ENCODE measurements at regions not wholly inside any gene's neighbourhood (a gene's known extent, or its start where the extent isn't known, plus 50 kb on each side); places are given as distances from the start of the nearest gene placed in this dataset.

DNA sequence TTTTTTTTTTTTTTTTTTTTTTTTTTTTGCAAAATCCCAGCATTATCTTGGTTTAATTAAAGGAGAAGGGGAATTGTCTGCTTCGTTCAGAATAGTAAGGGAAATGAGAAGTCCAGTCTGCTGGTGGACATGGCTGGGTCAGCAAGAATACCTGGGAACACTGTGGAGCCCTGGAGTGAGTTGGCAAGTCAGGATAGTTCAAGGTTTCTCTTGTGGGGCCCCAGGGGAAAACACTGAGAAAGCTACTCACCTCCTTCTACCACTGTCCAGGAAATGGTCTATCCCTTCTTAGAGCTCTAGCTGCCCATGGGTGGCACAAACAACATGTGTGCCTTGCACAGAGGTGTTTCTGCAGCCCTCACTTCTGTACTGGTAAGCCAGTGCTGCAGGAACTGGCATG lies 169.1 kb upstream of the SIX2 start:
- Histone ChIP-seq H3K4me3 (ENCODE audit: low read depth, low read length) (no peak overlapping the region), H3K36me3 (ENCODE audit: control insufficient read depth in 2 of 2, insufficient read depth in 1 of 2, low read length in 2 of 2) (no peaks in the 10 kb centered on the region), H3K4me1 (ENCODE audit: control insufficient read depth, insufficient read depth, low read length) (peaks cover 3% of the 10 kb centered on the region; the same call in 1 of the 2 replicates), H3K27ac (ENCODE audit: extremely low read depth, low read depth, low read length) (no peak overlapping the region), H3K9me3 (ENCODE audit: control insufficient read depth, insufficient read depth, low read depth, low read length) (no peaks in the 10 kb centered on the region)
- TF ChIP-seq ZNF354C (tag by site-specific recombination; IDR thresholded peaks at IDR 0.05; ENCODE audit: borderline replicate concordance, low read depth), result no peak
- no peak for TF ChIP-seq ZNF548 (tag by site-specific recombination; IDR thresholded peaks at IDR 0.05)
- TF ChIP-seq, protein P1, sequence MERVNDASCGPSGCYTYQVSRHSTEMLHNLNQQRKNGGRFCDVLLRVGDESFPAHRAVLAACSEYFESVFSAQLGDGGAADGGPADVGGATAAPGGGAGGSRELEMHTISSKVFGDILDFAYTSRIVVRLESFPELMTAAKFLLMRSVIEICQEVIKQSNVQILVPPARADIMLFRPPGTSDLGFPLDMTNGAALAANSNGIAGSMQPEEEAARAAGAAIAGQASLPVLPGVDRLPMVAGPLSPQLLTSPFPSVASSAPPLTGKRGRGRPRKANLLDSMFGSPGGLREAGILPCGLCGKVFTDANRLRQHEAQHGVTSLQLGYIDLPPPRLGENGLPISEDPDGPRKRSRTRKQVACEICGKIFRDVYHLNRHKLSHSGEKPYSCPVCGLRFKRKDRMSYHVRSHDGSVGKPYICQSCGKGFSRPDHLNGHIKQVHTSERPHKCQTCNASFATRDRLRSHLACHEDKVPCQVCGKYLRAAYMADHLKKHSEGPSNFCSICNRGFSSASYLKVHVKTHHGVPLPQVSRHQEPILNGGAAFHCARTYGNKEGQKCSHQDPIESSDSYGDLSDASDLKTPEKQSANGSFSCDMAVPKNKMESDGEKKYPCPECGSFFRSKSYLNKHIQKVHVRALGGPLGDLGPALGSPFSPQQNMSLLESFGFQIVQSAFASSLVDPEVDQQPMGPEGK (tag by site-specific recombination; IDR thresholded peaks at IDR 0.05), result no peak
- CTCF ChIA-PET, result interaction anchor here (0.7 kb wide), 1 partner anchor 719 kb away, joined by 3 read pairs; no protein-coding TSS in a partner anchor
- POLR2A ChIA-PET, result no interaction called here

DNA sequence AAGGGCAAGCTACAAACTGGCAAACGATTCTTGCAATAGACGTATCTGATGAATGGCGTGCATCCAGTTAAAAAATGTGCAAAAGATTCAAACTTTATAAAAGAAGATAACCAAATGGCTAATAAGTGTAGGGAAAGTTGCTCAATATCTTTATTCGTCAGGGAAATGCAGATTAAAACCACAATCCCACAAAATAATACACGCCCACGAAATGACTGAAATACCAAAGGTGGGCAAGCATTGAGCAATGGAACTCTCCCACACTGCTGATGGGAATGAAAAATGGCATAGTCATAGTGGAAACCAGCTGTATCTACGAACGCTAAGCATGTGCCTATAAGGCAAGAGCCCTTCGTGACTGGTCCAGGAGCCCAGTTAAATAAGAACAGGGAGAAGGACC lies 168.6 kb upstream of the SIX2 start:
- no peak overlapping the region for H3K27ac ChIP-seq (ENCODE audit: extremely low read depth, low read depth, low read length)
- no peak for TF ChIP-seq ZNF521 (tag by site-specific recombination; IDR thresholded peaks at IDR 0.05)
- peak; percentile 20; the same call in 1 of the 2 replicates for TF ChIP-seq EGR2 (tag by site-specific recombination; IDR thresholded peaks at IDR 0.05; ENCODE audit: low read depth)
- H3K36me3 ChIP-seq (ENCODE audit: control insufficient read depth in 2 of 2, insufficient read depth in 1 of 2, low read length in 2 of 2), result no peaks in the 10 kb centered on the region
- no peaks in the 10 kb centered on the region for H3K9me3 ChIP-seq (ENCODE audit: control insufficient read depth, insufficient read depth, low read depth, low read length)
- H3K4me3 ChIP-seq (ENCODE audit: low read depth, low read length), result no peak overlapping the region
- CTCF ChIA-PET, result interaction anchor here (1.0 kb wide), 1 partner anchor 197 kb away, joined by 3 read pairs; no protein-coding TSS in a partner anchor
- POLR2A ChIA-PET, result no interaction called here
- H3K4me1 ChIP-seq (ENCODE audit: control insufficient read depth, insufficient read depth, low read length), result peaks cover 6% of the 10 kb centered on the region

DNA sequence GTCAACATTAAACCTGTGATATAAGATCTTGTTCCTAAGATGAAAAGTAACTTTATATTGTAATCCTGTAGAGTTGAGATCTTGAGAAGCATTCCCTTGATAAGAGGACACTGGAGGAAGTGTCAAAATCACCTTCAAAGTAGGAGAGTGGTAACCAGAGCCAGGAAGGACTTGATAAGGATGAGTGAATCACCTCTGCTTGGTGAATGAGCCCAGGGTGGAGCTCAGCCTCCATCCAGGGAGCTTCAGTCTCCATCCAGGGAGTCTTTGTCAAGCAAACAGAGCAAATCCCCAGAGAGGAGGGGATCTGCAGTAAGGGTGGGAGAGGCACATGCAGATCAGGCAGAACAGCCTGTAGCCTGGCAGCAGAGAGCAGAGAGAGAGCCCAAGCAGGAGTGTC lies 167.1 kb upstream of the SIX2 start:
- CTCF ChIA-PET, result interaction anchor here (0.6 kb wide), 1 partner anchor 390 kb away, joined by 6 read pairs; no protein-coding TSS in a partner anchor
- Histone ChIP-seq H3K4me1 (ENCODE audit: control insufficient read depth, insufficient read depth, low read length) (peaks cover 14% of the 10 kb centered on the region), H3K9me3 (ENCODE audit: control insufficient read depth, insufficient read depth, low read depth, low read length) (no peaks in the 10 kb centered on the region), H3K27ac (ENCODE audit: extremely low read depth, low read depth, low read length) (no peak overlapping the region), H3K36me3 (ENCODE audit: control insufficient read depth in 2 of 2, insufficient read depth in 1 of 2, low read length in 2 of 2) (no peaks in the 10 kb centered on the region), H3K4me3 (ENCODE audit: low read depth, low read length) (no peak overlapping the region)
- POLR2A ChIA-PET, result no interaction called here
- 0 out of 2 replicates have a peak, but pooled peaks have one; percentile 25 for TF ChIP-seq MZF1 (tag by site-specific recombination; IDR thresholded peaks at IDR 0.05; ENCODE audit: borderline replicate concordance)
- TF ChIP-seq, protein P2, sequence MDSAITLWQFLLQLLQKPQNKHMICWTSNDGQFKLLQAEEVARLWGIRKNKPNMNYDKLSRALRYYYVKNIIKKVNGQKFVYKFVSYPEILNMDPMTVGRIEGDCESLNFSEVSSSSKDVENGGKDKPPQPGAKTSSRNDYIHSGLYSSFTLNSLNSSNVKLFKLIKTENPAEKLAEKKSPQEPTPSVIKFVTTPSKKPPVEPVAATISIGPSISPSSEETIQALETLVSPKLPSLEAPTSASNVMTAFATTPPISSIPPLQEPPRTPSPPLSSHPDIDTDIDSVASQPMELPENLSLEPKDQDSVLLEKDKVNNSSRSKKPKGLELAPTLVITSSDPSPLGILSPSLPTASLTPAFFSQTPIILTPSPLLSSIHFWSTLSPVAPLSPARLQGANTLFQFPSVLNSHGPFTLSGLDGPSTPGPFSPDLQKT (IDR thresholded peaks at IDR 0.05; ENCODE audit: borderline replicate concordance, low read depth, low read length), result no peak

DNA sequence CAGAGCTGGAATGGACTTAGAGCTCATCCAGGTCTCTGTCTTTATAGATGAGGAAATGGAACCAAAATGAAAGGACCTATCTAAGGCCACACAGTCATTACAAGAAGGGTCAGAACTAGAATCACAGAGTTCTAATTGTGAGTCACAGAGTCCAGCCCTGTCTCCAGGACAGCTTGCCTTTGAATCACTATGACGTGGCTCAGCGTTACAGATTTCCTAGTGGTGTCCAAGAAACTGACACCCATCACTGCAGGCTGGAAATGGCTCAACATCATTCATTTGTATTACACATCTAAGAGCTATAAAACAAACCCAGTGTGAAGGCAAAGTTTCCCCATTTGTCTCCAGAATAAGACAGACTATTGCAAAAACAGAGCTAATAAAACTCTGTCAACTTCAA lies 164.3 kb upstream of the SIX2 start:
- no peaks in the 10 kb centered on the region for H3K36me3 ChIP-seq (ENCODE audit: control insufficient read depth in 2 of 2, insufficient read depth in 1 of 2, low read length in 2 of 2)
- no peaks in the 10 kb centered on the region for H3K9me3 ChIP-seq (ENCODE audit: control insufficient read depth, insufficient read depth, low read depth, low read length)
- no peak overlapping the region for H3K27ac ChIP-seq (ENCODE audit: extremely low read depth, low read depth, low read length)
- peaks cover 21% of the 10 kb centered on the region for H3K4me1 ChIP-seq (ENCODE audit: control insufficient read depth, insufficient read depth, low read length)
- CTCF ChIA-PET, result no interaction called here
- no peak overlapping the region for H3K4me3 ChIP-seq (ENCODE audit: low read depth, low read length)
- POLR2A ChIA-PET, result interaction anchor here (0.6 kb wide), 1 partner anchor 438 kb away, joined by 3 read pairs; the partner anchor contains the start of gene SRBD1
- TF ChIP-seq ZNF629 (tag by site-specific recombination; IDR thresholded peaks at IDR 0.05) (peak; percentile 76), KLF1 (tag by site-specific recombination; IDR thresholded peaks at IDR 0.05) (no peak), ZNF555 (tag by site-specific recombination; conservative IDR thresholded peaks at IDR 0.05) (no peak), ZNF776 (tag by site-specific recombination; IDR thresholded peaks at IDR 0.05; ENCODE audit: borderline replicate concordance) (no peak), ZNF660 (tag by site-specific recombination; IDR thresholded peaks at IDR 0.05) (0 out of 2 replicates have a peak, but pooled peaks have one; percentile 13), ZNF132 (tag by site-specific recombination; IDR thresholded peaks at IDR 0.05; ENCODE audit: borderline replicate concordance) (no peak), WT1 (tag by site-specific recombination; IDR thresholded peaks at IDR 0.05) (no peak), ZNF571 (tag by site-specific recombination; IDR thresholded peaks at IDR 0.05) (no peak), ZIC2 (tag by site-specific recombination; IDR thresholded peaks at IDR 0.05) (peak; percentile 13; the same call in 1 of the 2 replicates), ZNF785 (tag by site-specific recombination; IDR thresholded peaks at IDR 0.05) (no peak), HOXC10 (CRISPR knock-in tag; IDR thresholded peaks at IDR 0.05) (no peak), ZNF558 (tag by site-specific recombination; IDR thresholded peaks at IDR 0.05) (no peak), ZNF350 (tag by site-specific recombination; IDR thresholded peaks at IDR 0.05) (no peak), ZNF175 (tag by site-specific recombination; IDR thresholded peaks at IDR 0.05) (no peak), FEZF1 (tag by site-specific recombination; IDR thresholded peaks at IDR 0.05) (peak; percentile 90), ZNF549 (tag by site-specific recombination; IDR thresholded peaks at IDR 0.05) (no peak)
- TF ChIP-seq, protein P3, sequence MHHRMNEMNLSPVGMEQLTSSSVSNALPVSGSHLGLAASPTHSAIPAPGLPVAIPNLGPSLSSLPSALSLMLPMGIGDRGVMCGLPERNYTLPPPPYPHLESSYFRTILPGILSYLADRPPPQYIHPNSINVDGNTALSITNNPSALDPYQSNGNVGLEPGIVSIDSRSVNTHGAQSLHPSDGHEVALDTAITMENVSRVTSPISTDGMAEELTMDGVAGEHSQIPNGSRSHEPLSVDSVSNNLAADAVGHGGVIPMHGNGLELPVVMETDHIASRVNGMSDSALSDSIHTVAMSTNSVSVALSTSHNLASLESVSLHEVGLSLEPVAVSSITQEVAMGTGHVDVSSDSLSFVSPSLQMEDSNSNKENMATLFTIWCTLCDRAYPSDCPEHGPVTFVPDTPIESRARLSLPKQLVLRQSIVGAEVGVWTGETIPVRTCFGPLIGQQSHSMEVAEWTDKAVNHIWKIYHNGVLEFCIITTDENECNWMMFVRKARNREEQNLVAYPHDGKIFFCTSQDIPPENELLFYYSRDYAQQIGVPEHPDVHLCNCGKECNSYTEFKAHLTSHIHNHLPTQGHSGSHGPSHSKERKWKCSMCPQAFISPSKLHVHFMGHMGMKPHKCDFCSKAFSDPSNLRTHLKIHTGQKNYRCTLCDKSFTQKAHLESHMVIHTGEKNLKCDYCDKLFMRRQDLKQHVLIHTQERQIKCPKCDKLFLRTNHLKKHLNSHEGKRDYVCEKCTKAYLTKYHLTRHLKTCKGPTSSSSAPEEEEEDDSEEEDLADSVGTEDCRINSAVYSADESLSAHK (tag by site-specific recombination; IDR thresholded peaks at IDR 0.05), result peak; percentile 96
